ENCODE measurements at regions not wholly inside any gene's neighbourhood (a gene's known extent, or its start where the extent isn't known, plus 50 kb on each side); places are given as distances from the start of the nearest gene placed in this dataset.

DNA sequence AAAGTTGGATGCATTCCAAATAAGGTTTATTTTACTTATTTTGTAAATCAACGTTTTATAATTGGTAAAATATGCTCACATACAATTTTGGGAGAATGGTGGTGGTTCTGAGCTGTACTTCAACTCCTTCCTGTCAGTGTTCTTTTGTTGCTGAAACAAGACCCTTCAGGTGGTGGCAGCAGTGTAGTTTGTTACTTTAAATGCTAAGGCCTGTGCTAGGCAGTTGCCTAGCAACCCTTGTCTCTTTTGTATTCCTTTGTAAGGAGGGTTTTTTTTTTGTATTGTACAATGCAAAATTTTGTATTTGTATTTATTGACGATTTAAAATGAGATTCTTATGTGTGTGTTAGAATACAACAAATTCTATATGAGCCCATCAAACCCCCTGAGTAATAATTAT lies 166.0 kb upstream of the FAM98A start:
- no peak overlapping the region for H3K4me3 ChIP-seq (ENCODE audit: control insufficient read depth, low read depth, low read length)
- TF ChIP-seq, protein P1, sequence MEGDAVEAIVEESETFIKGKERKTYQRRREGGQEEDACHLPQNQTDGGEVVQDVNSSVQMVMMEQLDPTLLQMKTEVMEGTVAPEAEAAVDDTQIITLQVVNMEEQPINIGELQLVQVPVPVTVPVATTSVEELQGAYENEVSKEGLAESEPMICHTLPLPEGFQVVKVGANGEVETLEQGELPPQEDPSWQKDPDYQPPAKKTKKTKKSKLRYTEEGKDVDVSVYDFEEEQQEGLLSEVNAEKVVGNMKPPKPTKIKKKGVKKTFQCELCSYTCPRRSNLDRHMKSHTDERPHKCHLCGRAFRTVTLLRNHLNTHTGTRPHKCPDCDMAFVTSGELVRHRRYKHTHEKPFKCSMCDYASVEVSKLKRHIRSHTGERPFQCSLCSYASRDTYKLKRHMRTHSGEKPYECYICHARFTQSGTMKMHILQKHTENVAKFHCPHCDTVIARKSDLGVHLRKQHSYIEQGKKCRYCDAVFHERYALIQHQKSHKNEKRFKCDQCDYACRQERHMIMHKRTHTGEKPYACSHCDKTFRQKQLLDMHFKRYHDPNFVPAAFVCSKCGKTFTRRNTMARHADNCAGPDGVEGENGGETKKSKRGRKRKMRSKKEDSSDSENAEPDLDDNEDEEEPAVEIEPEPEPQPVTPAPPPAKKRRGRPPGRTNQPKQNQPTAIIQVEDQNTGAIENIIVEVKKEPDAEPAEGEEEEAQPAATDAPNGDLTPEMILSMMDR (IDR thresholded peaks at IDR 0.05; ENCODE audit: control insufficient read depth, insufficient read depth, low read depth, low read length, missing control alignments) = no peak
- DNase-seq (ENCODE audit: low read depth) = no peak

DNA sequence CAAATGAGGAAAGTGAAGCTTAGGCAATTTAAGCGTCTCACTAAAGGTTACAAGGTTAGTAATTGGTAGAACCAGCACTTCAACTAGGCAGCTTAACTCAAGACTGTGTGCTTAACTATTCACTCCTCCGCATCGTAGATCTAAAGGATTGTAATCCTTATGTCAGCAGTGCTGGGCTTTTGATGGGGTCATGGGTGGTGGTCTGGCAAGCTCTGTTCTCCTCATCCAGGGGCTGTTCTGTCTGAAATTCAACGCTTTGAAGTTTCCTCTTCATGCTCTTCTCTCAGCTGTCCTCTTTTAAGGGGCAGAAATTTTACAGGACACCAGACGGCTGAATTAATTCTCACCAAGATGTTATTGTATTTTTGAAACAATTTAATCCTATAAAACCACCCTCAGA lies 165.5 kb upstream of the FAM98A start:
- no peak for DNase-seq (ENCODE audit: low read depth)
- TF ChIP-seq, protein P1 (IDR thresholded peaks at IDR 0.05; ENCODE audit: control insufficient read depth, insufficient read depth, low read depth, low read length, missing control alignments) = no peak
- H3K4me3 ChIP-seq (ENCODE audit: control insufficient read depth, low read depth, low read length) = no peak overlapping the region

DNA sequence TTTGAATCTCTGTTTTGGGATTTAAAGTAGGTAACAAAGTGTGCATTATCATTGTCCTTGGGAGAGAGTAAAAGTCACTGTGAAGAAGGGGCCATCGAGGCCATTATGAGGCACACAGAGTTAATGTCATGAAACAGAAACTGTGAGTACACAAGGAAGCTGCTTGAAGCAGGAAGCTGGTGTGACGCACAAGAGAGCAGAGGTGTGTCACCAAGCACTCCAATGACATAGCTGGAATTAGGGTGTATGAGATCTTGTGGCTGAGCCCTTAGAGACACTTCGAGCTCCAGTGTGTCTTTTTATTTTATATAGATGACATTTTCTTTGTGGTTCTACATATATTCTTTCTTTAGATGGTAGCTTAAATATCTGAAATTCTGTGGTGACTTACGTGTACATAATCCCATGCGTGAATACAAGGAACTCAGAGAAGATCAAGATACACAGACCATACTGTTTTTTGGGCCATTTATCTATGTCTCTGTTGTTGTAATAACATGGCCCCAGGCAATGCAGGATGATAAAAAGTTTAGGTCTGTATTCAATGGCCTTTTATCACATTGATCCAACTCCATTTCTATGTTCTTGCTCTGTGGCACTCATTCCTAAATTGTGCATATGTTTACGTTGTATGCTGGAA lies 164.7 kb upstream of the FAM98A start:
- TF ChIP-seq, protein P1 (IDR thresholded peaks at IDR 0.05; ENCODE audit: control insufficient read depth, insufficient read depth, low read depth, low read length, missing control alignments) = no peak
- no peak for DNase-seq (ENCODE audit: low read depth)
- H3K4me3 ChIP-seq (ENCODE audit: control insufficient read depth, low read depth, low read length) = no peak overlapping the region

DNA sequence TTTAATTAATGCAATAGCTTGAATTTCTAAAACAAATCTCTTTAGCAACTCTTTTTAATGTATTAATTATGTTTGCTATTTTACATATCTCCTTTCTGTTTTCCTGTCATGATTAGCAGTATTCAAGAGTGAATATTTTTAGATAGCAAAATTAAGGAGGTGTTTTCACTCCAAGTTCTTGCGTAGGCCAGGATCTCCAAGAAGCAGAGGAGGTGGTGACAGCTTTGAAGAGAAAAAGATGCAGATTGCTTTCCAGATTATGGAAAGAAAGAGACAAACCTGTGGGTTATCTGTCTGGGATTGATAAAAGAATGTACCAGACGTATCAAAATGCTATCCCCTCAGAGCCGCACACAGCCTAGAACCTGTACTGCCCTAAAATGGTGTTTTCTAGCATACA lies 163.5 kb upstream of the FAM98A start:
- TF ChIP-seq, protein P1 (IDR thresholded peaks at IDR 0.05; ENCODE audit: control insufficient read depth, insufficient read depth, low read depth, low read length, missing control alignments) = no peak
- no peak overlapping the region for H3K4me3 ChIP-seq (ENCODE audit: control insufficient read depth, low read depth, low read length)
- DNase-seq (ENCODE audit: low read depth) = no peak

DNA sequence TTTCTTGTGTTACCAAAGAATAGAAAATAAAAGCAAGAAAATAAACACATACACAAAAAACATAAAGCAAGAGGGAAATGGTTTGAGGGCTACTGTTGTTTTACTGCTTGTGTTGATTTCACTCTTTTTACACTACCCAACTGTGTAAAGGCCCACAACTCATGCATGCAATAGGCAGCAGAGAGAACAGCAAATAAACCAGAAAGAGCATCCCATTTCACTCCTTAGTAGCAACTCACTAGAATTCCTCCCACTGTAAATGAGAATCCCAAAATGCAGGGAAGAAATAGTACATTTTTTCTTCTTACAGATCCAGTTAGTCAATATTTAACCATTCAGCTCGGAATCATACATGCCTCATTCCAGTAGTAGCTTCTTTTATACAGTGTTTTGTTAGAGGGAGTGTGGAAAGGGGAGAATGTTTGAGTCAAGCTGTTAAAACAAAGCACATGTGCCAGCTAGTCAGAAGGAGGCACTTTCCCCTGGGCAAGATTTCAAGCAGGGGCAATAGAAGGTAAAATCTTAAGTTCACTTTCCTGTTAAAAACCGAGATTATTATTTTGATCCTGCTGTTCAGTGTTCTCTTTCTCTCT lies 147.2 kb upstream of the FAM98A start:
- no peak for DNase-seq (ENCODE audit: low read depth)
- TF ChIP-seq, protein P1 (IDR thresholded peaks at IDR 0.05; ENCODE audit: control insufficient read depth, insufficient read depth, low read depth, low read length, missing control alignments) = no peak
- no peak overlapping the region for H3K4me3 ChIP-seq (ENCODE audit: control insufficient read depth, low read depth, low read length)

DNA sequence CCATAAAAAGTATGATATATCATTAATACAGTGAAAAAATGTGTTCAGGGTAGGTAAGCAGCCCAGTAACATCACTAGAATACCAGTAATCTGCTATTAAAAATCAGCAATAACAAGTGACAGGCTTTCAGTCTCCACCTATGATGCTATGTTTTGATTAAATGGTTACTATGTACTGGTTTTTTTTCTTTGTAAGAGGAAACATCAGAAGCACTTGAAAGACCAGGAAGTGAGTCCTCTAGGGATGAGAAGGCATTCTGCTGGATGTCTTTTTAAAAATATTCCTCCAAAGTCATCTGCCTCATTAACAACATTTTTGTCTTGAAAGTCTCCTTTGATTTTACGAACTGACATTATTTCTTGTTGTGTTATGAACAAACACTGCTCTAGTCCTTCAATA lies 136.0 kb upstream of the FAM98A start:
- TF ChIP-seq, protein P1 (IDR thresholded peaks at IDR 0.05; ENCODE audit: control insufficient read depth, insufficient read depth, low read depth, low read length, missing control alignments) = no peak
- no peak overlapping the region for H3K4me3 ChIP-seq (ENCODE audit: control insufficient read depth, low read depth, low read length)
- no peak for DNase-seq (ENCODE audit: low read depth)
